Left forelimb (tissue), 1 donor: ENCODE measurements at regions not wholly inside any gene's neighbourhood (a gene's known extent, or its start where the extent isn't known, plus 50 kb on each side); places are given as distances from the start of the nearest gene placed in this dataset.

Experiments used
- DNase-seq: peaks from one replicate; pipeline ENCODE4 v3.0.0-alpha.2; 2018; ENCODE audit warnings: low spot score

- DNase-seq: no peak
Measured at GRCh38 chr9:80218328-80218727, 646.6 kb downstream of the TLE4 start.

- DNase-seq: no peak
Measured at GRCh38 chr9:80213613-80214012, 641.8 kb downstream of the TLE4 start.

GRCh38 chr9:80208696-80209095 is 636.9 kb downstream of the TLE4 start:
- no peak for DNase-seq

GRCh38 chr9:80204054-80204453 is 632.3 kb downstream of the TLE4 start:
- no peak for DNase-seq

GRCh38 chr9:80197661-80198060 is 625.9 kb downstream of the TLE4 start:
- no peak for DNase-seq

DNA sequence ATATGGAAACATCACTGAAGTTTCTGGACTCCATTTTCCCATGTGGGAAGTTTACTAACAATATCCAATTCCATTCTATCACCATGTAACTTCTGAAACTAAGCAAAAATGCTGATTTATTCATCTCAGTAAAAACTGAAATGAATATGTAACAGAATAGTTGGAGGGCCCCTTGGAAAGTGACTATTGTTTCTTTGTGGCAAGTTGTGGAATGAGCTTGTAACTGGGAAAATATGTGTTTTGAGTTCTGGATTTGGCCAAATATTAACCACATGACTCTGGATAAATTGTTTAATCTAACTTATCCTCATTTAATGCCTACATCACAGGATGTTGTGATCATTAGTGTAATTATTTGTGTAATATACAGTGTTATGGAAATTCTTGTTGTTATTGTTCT is 619.3 kb downstream of the TLE4 start:
- DNase-seq: no peak

GRCh38 chr9:80188579-80188978 is 616.8 kb downstream of the TLE4 start:
- DNase-seq: no peak

GRCh38 chr9:80185112-80185738 is 613.5 kb downstream of the TLE4 start:
- DNase-seq: no peak

GRCh38 chr9:80177949-80178480 is 606.2 kb downstream of the TLE4 start:
- DNase-seq: no peak

DNA sequence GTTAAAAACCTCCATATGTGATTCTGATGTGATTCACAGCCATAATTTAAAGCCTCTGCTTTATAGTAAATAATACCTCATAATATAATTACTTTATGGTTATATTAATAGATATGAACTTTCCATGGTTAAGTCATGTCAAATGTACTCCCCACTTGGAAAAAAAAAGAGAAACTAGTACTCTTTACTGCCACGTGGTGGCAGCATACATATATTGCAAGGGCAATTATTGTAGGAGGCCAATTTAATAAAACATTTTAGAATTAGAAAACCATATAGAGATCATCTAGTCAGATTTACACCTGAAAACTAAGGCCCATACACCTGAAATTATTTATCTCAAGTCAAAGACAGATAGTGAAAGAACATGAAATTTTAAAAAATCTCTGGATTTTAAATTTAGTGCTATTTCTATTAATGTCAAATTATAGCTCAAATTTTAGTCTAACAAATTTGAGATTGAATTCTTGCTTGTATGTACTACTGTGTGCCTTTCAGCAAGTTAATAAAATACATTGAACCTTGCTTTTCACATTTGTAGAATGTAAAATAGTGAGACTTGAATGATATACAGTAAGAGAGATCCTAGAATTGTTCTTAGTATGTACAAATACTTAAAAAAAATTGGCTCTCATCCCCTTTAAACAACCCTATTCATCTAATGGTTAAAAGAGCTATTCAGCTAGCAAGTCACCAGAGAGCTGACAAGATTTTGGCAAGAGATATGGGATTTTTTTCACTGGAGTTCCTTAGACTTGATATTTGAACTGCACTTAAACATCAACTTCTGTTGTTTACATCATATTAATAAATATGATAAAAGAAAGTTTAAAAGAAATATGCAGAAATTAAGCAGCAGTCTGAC is 603.8 kb downstream of the TLE4 start:
- DNase-seq: no peak

GRCh38 chr9:80163889-80164288 is 592.1 kb downstream of the TLE4 start:
- DNase-seq: no peak

- DNase-seq: no peak
Measured at GRCh38 chr9:80158554-80159170, 586.9 kb downstream of the TLE4 start.

- DNase-seq: no peak
Measured at GRCh38 chr9:80158131-80158530, 586.4 kb downstream of the TLE4 start.

DNA sequence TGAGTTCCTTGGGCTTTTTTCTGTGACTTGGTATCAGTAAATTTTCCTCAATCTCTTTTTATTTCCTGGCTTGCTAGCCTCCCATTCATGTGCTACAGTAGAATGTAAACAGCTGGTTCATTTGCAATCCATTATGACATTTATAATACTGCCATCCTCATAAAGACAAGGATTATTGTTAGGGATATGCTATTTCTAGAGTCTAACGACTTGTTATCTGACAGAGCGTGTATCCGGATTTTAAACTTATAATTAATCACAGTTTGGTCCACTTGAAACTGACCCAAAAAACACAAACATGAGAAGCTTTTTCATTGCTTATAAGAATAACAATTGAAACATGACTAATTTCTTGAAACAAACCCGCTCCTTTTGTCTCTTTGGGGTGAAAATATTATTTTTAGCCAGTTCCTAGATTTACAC is 585.8 kb downstream of the TLE4 start:
- DNase-seq: no peak

GRCh38 chr9:80156756-80157472 is 585.1 kb downstream of the TLE4 start:
- DNase-seq: no peak

DNA sequence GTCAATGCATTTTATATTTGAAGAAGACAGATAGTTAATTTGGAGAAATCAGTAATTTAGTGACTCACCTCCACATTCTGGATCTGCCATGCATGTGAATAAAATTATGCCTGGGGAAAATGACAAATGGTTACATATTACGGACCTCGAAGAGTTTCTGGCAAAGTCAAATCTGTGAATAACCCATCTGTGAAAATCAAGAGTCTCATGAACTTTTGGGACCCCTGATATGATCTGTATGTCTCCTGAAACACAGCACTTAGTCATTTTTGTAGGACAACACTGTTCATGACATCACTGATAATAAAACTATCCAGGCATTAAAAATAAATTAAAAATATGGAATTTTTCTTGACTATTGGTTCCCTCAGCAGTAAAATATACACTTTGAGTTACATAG is 584.5 kb downstream of the TLE4 start:
- DNase-seq: no peak

GRCh38 chr9:80147866-80148265 is 576.1 kb downstream of the TLE4 start:
- no peak for DNase-seq

- no peak for DNase-seq
Measured at GRCh38 chr9:80146466-80146865, 574.7 kb downstream of the TLE4 start.

GRCh38 chr9:80144856-80145255 is 573.1 kb downstream of the TLE4 start:
- DNase-seq: no peak

DNA sequence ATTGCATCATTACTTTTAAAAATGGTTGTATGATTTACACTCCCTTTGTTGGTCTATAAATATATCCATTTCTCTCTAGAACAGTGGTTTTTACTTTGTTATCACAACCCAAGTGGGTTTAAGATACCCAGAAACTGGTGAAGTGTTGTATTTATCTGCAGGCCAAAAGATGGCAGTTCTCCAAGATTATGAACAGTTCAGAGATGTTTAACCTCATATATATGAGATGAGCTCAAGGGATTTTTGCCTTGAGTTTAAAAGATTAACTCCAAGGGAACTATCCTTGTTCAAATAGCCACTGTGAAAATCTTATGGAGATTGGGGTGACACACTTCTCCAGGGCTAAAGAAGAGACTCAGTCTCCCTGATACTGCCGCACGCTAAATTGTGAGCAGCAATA is 572.6 kb downstream of the TLE4 start:
- DNase-seq: no peak

GRCh38 chr9:80143899-80144298 is 572.1 kb downstream of the TLE4 start:
- DNase-seq: no peak

DNA sequence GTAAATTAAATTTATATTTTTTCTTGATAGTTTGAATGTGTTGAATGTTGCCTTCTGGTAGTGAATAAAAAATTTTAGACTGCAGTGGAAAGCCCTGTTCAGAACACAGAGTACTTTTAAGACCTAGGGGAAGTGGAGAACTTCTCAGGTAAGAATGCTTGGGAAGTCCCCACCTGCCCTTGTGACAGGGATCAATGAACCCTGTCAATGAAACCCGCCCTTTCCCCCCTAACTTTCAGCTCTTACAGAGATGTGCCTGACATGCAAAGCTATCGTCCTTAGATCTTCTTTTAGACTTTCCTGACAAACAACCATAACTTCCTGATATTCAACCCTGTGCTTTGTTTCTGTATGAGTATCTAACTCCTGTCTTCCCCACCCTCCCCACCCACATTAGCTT is 562.7 kb downstream of the TLE4 start:
- DNase-seq: no peak
